Spleen (tissue), 11 donors: ENCODE measurements at regions not wholly inside any gene's neighbourhood (a gene's known extent, or its start where the extent isn't known, plus 50 kb on each side); places are given as distances from the start of the nearest gene placed in this dataset.

Experiments used
- DNase-seq: peaks from one replicate; pipeline ENCODE4 v3.0.0-alpha.2; 2020
- H3K27ac ChIP-seq, 8 donors: fragments of 200-600 bp; sonication (generic) in 7 of 8; 1 replicate in 4 of 8; 2 replicates in 4 of 8; pipeline versions ENCODE4 v1.5.0 to v1.8.0; 2016 to 2021; ENCODE audit warnings: inconsistent platforms in 4 of 8, mild to moderate bottlenecking in 4 of 8, moderate library complexity in 1 of 8
- H3K27me3 ChIP-seq, 7 donors: fragments of 200-600 bp; sonication (generic) in 6 of 7; replicated peaks in 1 of 7; 1 replicate in 4 of 7; 2 replicates in 3 of 7; pipeline versions ENCODE4 v1.5.0 to v1.8.0; 2016 to 2021; ENCODE audit warnings: inconsistent platforms in 3 of 7, mild to moderate bottlenecking in 1 of 7
- H3K36me3 ChIP-seq, 6 donors: fragments of 200-600 bp; sonication (generic) in 5 of 6; 1 replicate in 4 of 6; 2 replicates in 2 of 6; pipeline versions ENCODE4 v1.5.0 to v1.8.0; 2016 to 2021; ENCODE audit warnings: inconsistent platforms in 2 of 6
- H3K4me1 ChIP-seq, 6 donors: fragments of 200-600 bp; sonication (generic) in 5 of 6; 1 replicate in 3 of 6; 2 replicates in 3 of 6; pipeline versions ENCODE4 v1.5.0 to v1.8.0; 2016 to 2021; ENCODE audit warnings: inconsistent platforms in 3 of 6
- H3K4me3 ChIP-seq, 8 donors: fragments of 200-600 bp; sonication (generic) in 7 of 8; 1 replicate in 4 of 8; 2 replicates in 4 of 8; pipeline versions ENCODE4 v1.5.0 to v1.8.0; 2016 to 2021; ENCODE audit warnings: inconsistent platforms in 4 of 8, mild to moderate bottlenecking in 4 of 8, moderate library complexity in 2 of 8
- H3K9me3 ChIP-seq, 8 donors: fragments of 200-600 bp; sonication (generic) in 7 of 8; 1 replicate in 4 of 8; 2 replicates in 4 of 8; pipeline versions ENCODE4 v1.5.0 to v1.8.0; 2016 to 2021; ENCODE audit warnings: inconsistent platforms in 4 of 8
- CTCF ChIP-seq, 11 experiments: fragments of 200-600 bp in 7 of 11; fragments of 450-650 bp in 4 of 11; sonication (generic) in 4 of 11; IDR thresholded peaks in 8 of 11; conservative IDR thresholded peaks in 3 of 11; 1 replicate in 7 of 11; 2 replicates in 4 of 11; pipeline versions ENCODE4 v1.4.0 to v1.8.0; 2016 to 2021; ENCODE audit warnings: antibody characterized with exemption in 11 of 11, inconsistent platforms in 4 of 11, mild to moderate bottlenecking in 1 of 11
- POLR2A ChIP-seq, 3 donors: fragments of 450-650 bp; IDR thresholded peaks; one replicate each; pipeline ENCODE4 v1.5.1; 2017; ENCODE audit warnings: antibody characterized with exemption in 3 of 3, mild to moderate bottlenecking in 1 of 3
- POLR2AphosphoS5 ChIP-seq, 3 donors: sonication (generic); formaldehyde crosslinking; IDR thresholded peaks; one replicate each; pipeline ENCODE4 v1.5.1; 2017; ENCODE audit warnings: antibody characterized with exemption in 3 of 3
- WGBS, 5 donors: extraction: QIAGEN DNeasy Blood & Tissue Kit in 3 of 5; methylation state at CpG; one replicate each; pipeline versions ENCODE4 v1.1.5 to v1.1.7; 2013 to 2018; 5-methylcytosine and 5-hydroxymethylcytosine counted together
- intact Hi-C: fragments of 100-400 bp; cut with DNase I; formaldehyde crosslinking; loops from one replicate; pipeline ENCODE4 v1.15.0; 2023; ENCODE audit warnings: low total_unique reads
- donor health status: healthy with polysubstance abuse.
- donor health status: DM: no; HTN: no; CAD: no; lungs with moderate emphysema.
- donor health status: DM: no; HTN: no; CAD: no.
- donor health status: Bipolar disorder and iron deficiency.
- donor health status: healthy.
- donor health status: DM: no; HTN: no; CAD: no.
- donor health status: DM: yes; HTN: yes; CAD: no.

- TF ChIP-seq POLR2AphosphoS5 (IDR thresholded peaks at IDR 0.05) (no peak), CTCF (IDR thresholded peaks at IDR 0.05 in 8 of 11, conservative IDR thresholded peaks at IDR 0.05 in 3 of 11) (no peak), POLR2A (IDR thresholded peaks at IDR 0.05) (no peak)
- no peaks in the 10 kb centered on the region for H3K36me3 ChIP-seq
- no peaks in the 10 kb centered on the region for H3K4me1 ChIP-seq
- H3K27ac ChIP-seq, result no peak overlapping the region
- H3K27me3 ChIP-seq, result no peaks in the 10 kb centered on the region
- H3K4me3 ChIP-seq, result no peak overlapping the region
- 91 to 98% (median 93%) methylated on average over 1 of the region's 1 CpG for WGBS, 5 donors
- H3K9me3 ChIP-seq, result peaks cover 0 to 17% (median 9%) of the 10 kb centered on the region in 8 donors
- no peak for DNase-seq
- intact Hi-C loops, result no loop called here
Observed at GRCh38 chr9:79104216-79104615, 467.5 kb upstream of the TLE4 start.

- no peak overlapping the region for H3K4me3 ChIP-seq
- no peak for TF ChIP-seq POLR2A (IDR thresholded peaks at IDR 0.05)
- no peak for TF ChIP-seq CTCF (IDR thresholded peaks at IDR 0.05 in 8 of 11, conservative IDR thresholded peaks at IDR 0.05 in 3 of 11)
- TF ChIP-seq POLR2AphosphoS5 (IDR thresholded peaks at IDR 0.05), result no peak
- WGBS, 5 donors, result 55 to 74% (median 67%) methylated on average over 2 of the region's 2 CpGs
- intact Hi-C loops, result no loop called here
- no peaks in the 10 kb centered on the region for H3K27me3 ChIP-seq
- DNase-seq, result no peak
- no peaks in the 10 kb centered on the region for H3K4me1 ChIP-seq
- H3K9me3 ChIP-seq, result peaks cover 0 to 17% (median 9%) of the 10 kb centered on the region in 8 donors
- H3K27ac ChIP-seq, result no peak overlapping the region
- no peaks in the 10 kb centered on the region for H3K36me3 ChIP-seq
Observed at GRCh38 chr9:79104951-79105350, 466.8 kb upstream of the TLE4 start.

GRCh38 chr9:79107911-79108676, 463.7 kb upstream of the TLE4 start:
- DNase-seq, result no peak
- Histone ChIP-seq H3K27ac (no peak overlapping the region), H3K4me1 (no peaks in the 10 kb centered on the region), H3K4me3 (no peak overlapping the region), H3K36me3 (no peaks in the 10 kb centered on the region), H3K27me3 (no peaks in the 10 kb centered on the region), H3K9me3 (peaks cover 0 to 17% (median 9%) of the 10 kb centered on the region in 8 donors)
- TF ChIP-seq POLR2AphosphoS5 (IDR thresholded peaks at IDR 0.05), result no peak
- no peak for TF ChIP-seq POLR2A (IDR thresholded peaks at IDR 0.05)
- no peak for TF ChIP-seq CTCF (IDR thresholded peaks at IDR 0.05 in 8 of 11, conservative IDR thresholded peaks at IDR 0.05 in 3 of 11)
- WGBS, 5 donors, result 71 to 88% (median 82%) methylated on average over 3 of the region's 3 CpGs
- intact Hi-C loops, result no loop called here

GRCh38 chr9:79111653-79112052, 460.1 kb upstream of the TLE4 start:
- TF ChIP-seq POLR2AphosphoS5 (IDR thresholded peaks at IDR 0.05) (no peak), CTCF (IDR thresholded peaks at IDR 0.05 in 8 of 11, conservative IDR thresholded peaks at IDR 0.05 in 3 of 11) (no peak), POLR2A (IDR thresholded peaks at IDR 0.05) (no peak)
- Histone ChIP-seq H3K4me1 (no peaks in the 10 kb centered on the region), H3K27ac (no peak overlapping the region), H3K4me3 (no peak overlapping the region), H3K36me3 (no peaks in the 10 kb centered on the region), H3K27me3 (no peaks in the 10 kb centered on the region), H3K9me3 (peaks cover 0 to 17% (median 9%) of the 10 kb centered on the region in 8 donors)
- intact Hi-C loops, result no loop called here
- 71 to 87% (median 82%) methylated on average over 4 of the region's 4 CpGs for whole genome bisulfite sequencing, 5 donors
- no peak for DNase-seq
